HG03575 (cell line): ENCODE measurements at regions not wholly inside any gene's neighbourhood (a gene's known extent, or its start where the extent isn't known, plus 50 kb on each side); places are given as distances from the start of the nearest gene placed in this dataset.

ENCODE experiments used
- ATAC-seq: cut with Tn5 transposase; IDR thresholded peaks from one replicate; pipeline ENCODE4 v1.9.1; 2021; ENCODE audit not compliant: unreplicated experiment, insufficient number of reproducible peaks, low FRiP score; ENCODE audit errors: extremely low read depth

GRCh38 chr11:38282718-38283117 is 1684.7 kb upstream of the RAG2 start:
- no peak for ATAC-seq

- no peak for ATAC-seq
Observed at GRCh38 chr11:38278457-38279141, 1680.6 kb upstream of the RAG2 start.

GRCh38 chr11:38274031-38274430 is 1676.0 kb upstream of the RAG2 start:
- ATAC-seq, result no peak

- no peak for ATAC-seq
Observed at GRCh38 chr11:38272376-38272775, 1674.3 kb upstream of the RAG2 start.

GRCh38 chr11:38266691-38267090 is 1668.7 kb upstream of the RAG2 start:
- no peak for ATAC-seq

- no peak for ATAC-seq
Observed at GRCh38 chr11:38256436-38256835, 1658.4 kb upstream of the RAG2 start.

- ATAC-seq, result no peak
Observed at GRCh38 chr11:38254913-38255312, 1656.9 kb upstream of the RAG2 start.

GRCh38 chr11:38252620-38253019 is 1654.6 kb upstream of the RAG2 start:
- ATAC-seq, result no peak

GRCh38 chr11:38246451-38246850 is 1648.4 kb upstream of the RAG2 start:
- ATAC-seq, result no peak

GRCh38 chr11:38226684-38227083 is 1628.6 kb upstream of the RAG2 start:
- no peak for ATAC-seq

GRCh38 chr11:38221295-38221694 is 1623.3 kb upstream of the RAG2 start:
- no peak for ATAC-seq

GRCh38 chr11:38219636-38220035 is 1621.6 kb upstream of the RAG2 start:
- ATAC-seq, result no peak

GRCh38 chr11:38208951-38209350 is 1610.9 kb upstream of the RAG2 start:
- ATAC-seq, result no peak

- ATAC-seq, result no peak
Observed at GRCh38 chr11:38206663-38207062, 1608.6 kb upstream of the RAG2 start.

- no peak for ATAC-seq
Observed at GRCh38 chr11:38191101-38191500, 1593.1 kb upstream of the RAG2 start.

- ATAC-seq, result no peak
Observed at GRCh38 chr11:38182126-38182866, 1584.3 kb upstream of the RAG2 start.

GRCh38 chr11:38176686-38177322 is 1578.8 kb upstream of the RAG2 start:
- no peak for ATAC-seq

GRCh38 chr11:38173676-38174075 is 1575.6 kb upstream of the RAG2 start:
- ATAC-seq, result no peak

- no peak for ATAC-seq
Observed at GRCh38 chr11:38169286-38169685, 1571.2 kb upstream of the RAG2 start.

- no peak for ATAC-seq
Observed at GRCh38 chr11:38163526-38163925, 1565.5 kb upstream of the RAG2 start.
